SH-SY5Y (cell line): ENCODE measurements at regions not wholly inside any gene's neighbourhood (a gene's known extent, or its start where the extent isn't known, plus 50 kb on each side); places are given as distances from the start of the nearest gene placed in this dataset.

Experiments
- GATA2 ChIP-seq: IDR thresholded peaks from 2 replicates; pipeline ENCODE4 v1.6.1; 2011; ENCODE audit warnings: mild to moderate bottlenecking, low read depth, low read length
- GATA3 ChIP-seq: IDR thresholded peaks from 2 replicates; pipeline ENCODE4 v1.6.1; 2011; ENCODE audit warnings: low read depth, mild to moderate bottlenecking, low read length, moderate library complexity

- TF ChIP-seq GATA3 (no peak), GATA2 (no peak)
Measured at GRCh38 chr3:177887475-177887874, 648.8 kb upstream of the KCNMB2 start.
